Right hindlimb (tissue), 1 donor: ENCODE measurements at regions not wholly inside any gene's neighbourhood (a gene's known extent, or its start where the extent isn't known, plus 50 kb on each side); places are given as distances from the start of the nearest gene placed in this dataset.

Experiments used
- DNase-seq: peaks from one replicate; pipeline ENCODE4 v3.0.0-alpha.2; 2018

GRCh38 chr9:129469988-129470316, 150.9 kb downstream of the C9orf50 start:
- no peak for DNase-seq

GRCh38 chr9:129469188-129469987, 151.5 kb downstream of the C9orf50 start:
- no peak for DNase-seq

- no peak for DNase-seq
Measured at GRCh38 chr9:129467739-129468666, 152.9 kb downstream of the C9orf50 start.

- no peak for DNase-seq
Measured at GRCh38 chr9:129467004-129467588, 153.8 kb downstream of the C9orf50 start.

- peak; percentile 27 for DNase-seq
Measured at GRCh38 chr9:129465834-129466535, 154.9 kb downstream of the C9orf50 start.

GRCh38 chr9:129464972-129465833, 155.7 kb downstream of the C9orf50 start:
- DNase-seq, result peak; percentile 65

GRCh38 chr9:129463994-129464393, 156.9 kb downstream of the C9orf50 start:
- DNase-seq, result no peak

- DNase-seq, result no peak
Measured at GRCh38 chr9:129463477-129463876, 157.4 kb downstream of the C9orf50 start.

- no peak for DNase-seq
Measured at GRCh38 chr9:129462360-129462759, 158.5 kb downstream of the C9orf50 start.

- peak; percentile 98 for DNase-seq
Measured at GRCh38 chr9:129460323-129461261, 160.3 kb downstream of the C9orf50 start.

- DNase-seq, result no peak
Measured at GRCh38 chr9:129459547-129460322, 161.2 kb downstream of the C9orf50 start.

- DNase-seq, result peak; percentile 75
Measured at GRCh38 chr9:129458663-129459546, 162.0 kb downstream of the C9orf50 start.

- peak; percentile 49 for DNase-seq
Measured at GRCh38 chr9:129458155-129458661, 162.7 kb downstream of the C9orf50 start.

- no peak for DNase-seq
Measured at GRCh38 chr9:129457325-129457779, 163.5 kb downstream of the C9orf50 start.

GRCh38 chr9:129456549-129457324, 164.2 kb downstream of the C9orf50 start:
- DNase-seq, result no peak

GRCh38 chr9:129455151-129455995, 165.5 kb downstream of the C9orf50 start:
- no peak for DNase-seq
